Bronchial epithelial cell (primary cell): ENCODE measurements at regions not wholly inside any gene's neighbourhood (a gene's known extent, or its start where the extent isn't known, plus 50 kb on each side); places are given as distances from the start of the nearest gene placed in this dataset.

Experiments used
- DNase-seq: peaks from one replicate; pipeline ENCODE4 v3.0.0-alpha.2; 2010; ENCODE audit warnings: low read depth
- FAIRE-seq: peaks from 2 replicates; lab custom pipeline; 2011; peaks lifted over from hg19 to GRCh38; lab: Jason Lieb, UNC
- H3K27me3 ChIP-seq: 2 replicates; pipeline ENCODE4 v1.5.1; 2011; ENCODE audit warnings: low read length; ENCODE audit not compliant: control insufficient read depth, insufficient read depth
- H3K36me3 ChIP-seq: 2 replicates; pipeline ENCODE4 v1.5.1; 2011; ENCODE audit warnings: low read length; ENCODE audit not compliant: control insufficient read depth, insufficient read depth
- H3K4me3 ChIP-seq: 2 replicates; pipeline ENCODE4 v1.5.1; 2011; ENCODE audit warnings: mild to moderate bottlenecking, low read depth, low read length, control low read depth
- CTCF ChIP-seq: IDR thresholded peaks from 2 replicates; pipeline ENCODE4 v1.5.1; 2011; ENCODE audit warnings: mild to moderate bottlenecking, moderate library complexity, low read length, control low read depth, inconsistent platforms; ENCODE audit not compliant: insufficient read depth, severe bottlenecking

DNA sequence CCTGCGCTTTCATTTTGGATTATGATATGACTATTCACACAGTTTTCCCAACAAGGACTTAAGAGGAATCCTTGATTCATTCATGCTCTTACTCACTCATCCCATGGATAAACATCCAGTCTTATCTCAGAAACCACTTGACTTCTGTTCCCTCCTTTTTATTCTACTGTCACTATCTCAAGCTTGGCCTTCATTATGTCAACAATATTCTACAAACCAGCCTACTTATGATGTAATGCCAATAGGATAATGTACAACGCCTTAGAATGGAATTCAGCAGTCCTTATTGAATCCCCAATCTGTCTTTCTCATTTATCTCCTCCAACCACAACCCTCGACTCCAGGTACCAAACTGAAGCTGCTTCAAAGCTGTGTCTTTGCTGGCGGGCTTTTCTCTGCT, 448.5 kb downstream of the PDZRN4 start:
- FAIRE-seq (no peak), DNase-seq (no peak)
- H3K27me3 ChIP-seq = no peaks in the 10 kb centered on the region
- H3K36me3 ChIP-seq = no peaks in the 10 kb centered on the region
- TF ChIP-seq CTCF = no peak
- H3K4me3 ChIP-seq = no peak overlapping the region

DNA sequence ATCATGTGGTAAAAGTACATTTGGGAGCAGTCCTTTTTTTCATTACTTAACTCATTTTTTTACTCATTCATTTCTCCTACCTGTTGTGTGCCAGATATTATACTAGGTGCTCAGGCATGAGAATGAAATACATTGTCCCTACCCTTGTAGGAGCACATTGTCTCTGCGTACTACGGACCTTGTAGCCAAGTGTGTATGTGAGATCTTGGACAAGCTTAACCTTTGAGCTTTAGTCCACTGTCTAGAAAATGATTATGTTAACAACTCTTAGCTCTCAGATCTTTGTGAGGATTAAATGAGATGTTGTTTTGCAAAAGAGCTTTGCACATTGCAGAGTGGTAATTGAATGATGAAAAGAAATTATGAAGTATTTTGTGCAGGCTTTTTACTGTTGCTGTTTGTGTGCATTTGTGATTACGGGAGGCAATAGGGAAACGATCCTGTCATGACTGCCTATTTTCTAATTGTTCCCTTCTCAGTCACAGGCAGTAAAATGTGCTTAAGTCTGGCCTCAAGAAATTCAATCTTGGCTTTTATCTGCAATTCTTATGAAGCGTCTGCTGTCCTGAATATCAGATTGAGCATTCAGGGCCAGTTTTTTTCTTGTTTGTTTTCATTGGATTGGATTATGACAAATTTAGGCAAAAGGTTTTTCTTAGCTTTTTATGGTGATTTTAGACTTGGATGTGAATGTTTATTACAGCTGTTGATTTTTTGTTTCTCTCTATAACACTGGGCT, 447.7 kb downstream of the PDZRN4 start:
- FAIRE-seq (no peak), DNase-seq (no peak)
- TF ChIP-seq CTCF = no peak

GRCh38 chr12:41634091-41634490, 446.0 kb downstream of the PDZRN4 start:
- no peak overlapping the region for H3K4me3 ChIP-seq
- H3K36me3 ChIP-seq = no peaks in the 10 kb centered on the region
- no peaks in the 10 kb centered on the region for H3K27me3 ChIP-seq
- DNase-seq (no peak), FAIRE-seq (no peak)
- TF ChIP-seq CTCF = no peak

More for the DNA sequence above, 447.7 kb downstream of the PDZRN4 start:
- no peaks in the 10 kb centered on the region for H3K36me3 ChIP-seq
- H3K4me3 ChIP-seq = no peak overlapping the region
- H3K27me3 ChIP-seq = no peaks in the 10 kb centered on the region

DNA sequence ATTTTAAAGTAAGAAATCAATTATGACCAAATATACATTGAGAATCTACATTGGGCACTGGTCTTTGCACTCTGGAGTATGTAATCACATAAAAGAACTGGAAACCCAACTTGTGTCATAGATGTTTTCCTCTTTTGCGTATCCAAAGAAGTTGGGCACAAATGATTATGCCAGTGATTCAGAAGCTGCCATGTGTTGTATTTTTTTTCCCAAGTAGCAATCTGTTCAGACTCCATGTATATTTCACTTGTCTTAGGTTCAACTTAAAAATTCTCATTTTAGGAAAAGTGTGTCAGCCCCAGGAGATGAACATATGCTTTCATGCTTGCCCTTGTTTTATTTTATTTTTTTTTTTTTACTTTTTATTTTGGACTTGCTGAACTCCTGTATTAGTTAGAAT, 441.5 kb downstream of the PDZRN4 start:
- no peaks in the 10 kb centered on the region for H3K27me3 ChIP-seq
- H3K36me3 ChIP-seq = no peaks in the 10 kb centered on the region
- no peak for DNase-seq
- TF ChIP-seq CTCF = no peak
- no peak overlapping the region for H3K4me3 ChIP-seq
- no peak for FAIRE-seq

DNA sequence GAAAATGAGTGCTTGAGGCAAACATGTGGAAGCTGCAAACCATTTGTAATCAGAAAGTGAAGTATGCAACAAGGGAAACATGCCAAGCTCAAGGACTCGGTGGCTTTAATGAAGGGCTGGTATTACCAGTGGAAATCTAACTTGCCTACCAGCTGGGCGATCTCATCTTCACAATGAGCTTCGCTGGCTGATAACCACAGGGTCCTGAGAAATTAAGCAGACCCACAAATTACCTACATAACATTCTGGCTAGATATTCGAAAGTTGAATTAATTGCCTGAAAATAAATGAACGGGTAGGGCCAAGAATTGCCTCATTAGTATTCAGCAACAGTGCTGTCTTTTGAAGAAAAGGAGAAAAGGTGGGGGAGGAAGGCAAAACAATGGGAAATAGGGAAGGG, 439.4 kb downstream of the PDZRN4 start:
- Histone ChIP-seq H3K4me3 (no peak overlapping the region), H3K27me3 (no peaks in the 10 kb centered on the region), H3K36me3 (no peaks in the 10 kb centered on the region)
- FAIRE-seq (no peak), DNase-seq (no peak)
- TF ChIP-seq CTCF = no peak

- FAIRE-seq = no peak
- no peak for TF ChIP-seq CTCF
Measured at GRCh38 chr12:41624571-41624970, 436.5 kb downstream of the PDZRN4 start.

More at GRCh38 chr12:41624571-41624970, 436.5 kb downstream of the PDZRN4 start:
- H3K4me3 ChIP-seq = no peak overlapping the region
- no peaks in the 10 kb centered on the region for H3K27me3 ChIP-seq
- no peaks in the 10 kb centered on the region for H3K36me3 ChIP-seq
- DNase-seq = no peak
